ENCODE measurements at regions not wholly inside any gene's neighbourhood (a gene's known extent, or its start where the extent isn't known, plus 50 kb on each side); places are given as distances from the start of the nearest gene placed in this dataset.

DNA sequence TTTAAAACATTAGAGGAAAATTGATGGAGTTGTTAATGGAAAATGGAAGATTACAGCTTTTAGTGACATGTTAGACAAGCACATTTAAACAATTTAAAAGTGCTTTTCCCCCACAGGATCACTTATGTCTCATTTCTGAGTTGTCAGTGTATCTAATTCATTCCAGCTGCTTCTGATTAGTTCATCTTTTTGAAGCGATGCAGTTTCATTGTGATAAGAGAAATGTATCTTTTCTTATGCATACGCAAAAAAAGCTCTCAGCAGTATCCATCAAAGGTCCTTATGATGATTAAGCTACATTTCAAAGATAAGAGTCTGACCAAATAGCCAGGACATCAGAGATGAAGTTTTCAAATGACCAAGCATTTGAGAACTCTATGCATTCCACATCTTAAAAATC, 572.6 kb upstream of the SYNCRIP start:
- H4K20me1 ChIP-seq (ENCODE audit: control insufficient read depth, extremely low read depth, insufficient read depth, low read length): no peaks in the 10 kb centered on the region
- no peak for DNase-seq (ENCODE audit: low read depth in 2 of 2)
- H3K79me2 ChIP-seq (ENCODE audit: control insufficient read depth, insufficient read depth, low read length): no peaks in the 10 kb centered on the region
- H3K9ac ChIP-seq (ENCODE audit: insufficient read depth, low read length): no peak overlapping the region
- TF ChIP-seq EZH2 (IDR thresholded peaks at IDR 0.05; ENCODE audit: low read length, missing control alignments): no peak
- TF ChIP-seq, protein P1, sequence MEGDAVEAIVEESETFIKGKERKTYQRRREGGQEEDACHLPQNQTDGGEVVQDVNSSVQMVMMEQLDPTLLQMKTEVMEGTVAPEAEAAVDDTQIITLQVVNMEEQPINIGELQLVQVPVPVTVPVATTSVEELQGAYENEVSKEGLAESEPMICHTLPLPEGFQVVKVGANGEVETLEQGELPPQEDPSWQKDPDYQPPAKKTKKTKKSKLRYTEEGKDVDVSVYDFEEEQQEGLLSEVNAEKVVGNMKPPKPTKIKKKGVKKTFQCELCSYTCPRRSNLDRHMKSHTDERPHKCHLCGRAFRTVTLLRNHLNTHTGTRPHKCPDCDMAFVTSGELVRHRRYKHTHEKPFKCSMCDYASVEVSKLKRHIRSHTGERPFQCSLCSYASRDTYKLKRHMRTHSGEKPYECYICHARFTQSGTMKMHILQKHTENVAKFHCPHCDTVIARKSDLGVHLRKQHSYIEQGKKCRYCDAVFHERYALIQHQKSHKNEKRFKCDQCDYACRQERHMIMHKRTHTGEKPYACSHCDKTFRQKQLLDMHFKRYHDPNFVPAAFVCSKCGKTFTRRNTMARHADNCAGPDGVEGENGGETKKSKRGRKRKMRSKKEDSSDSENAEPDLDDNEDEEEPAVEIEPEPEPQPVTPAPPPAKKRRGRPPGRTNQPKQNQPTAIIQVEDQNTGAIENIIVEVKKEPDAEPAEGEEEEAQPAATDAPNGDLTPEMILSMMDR (conservative IDR thresholded peaks at IDR 0.05 in 1 of 2, IDR thresholded peaks at IDR 0.05 in 1 of 2; ENCODE audit: low read depth in 1 of 2, low read length in 2 of 2): no peak
- H3K27ac ChIP-seq (ENCODE audit: insufficient read depth, low read length): no peak overlapping the region
- H3K4me1 ChIP-seq (ENCODE audit: control insufficient read depth, extremely low read depth, insufficient read depth, low read length): no peaks in the 10 kb centered on the region
- H3K36me3 ChIP-seq (ENCODE audit: control insufficient read depth, insufficient read depth, low read length): no peaks in the 10 kb centered on the region
- H2AFZ ChIP-seq (ENCODE audit: low read length): no peak overlapping the region
- no peaks in the 10 kb centered on the region for H3K9me3 ChIP-seq (ENCODE audit: control insufficient read depth, insufficient read depth, low read depth, low read length)
- no peaks in the 10 kb centered on the region for H3K27me3 ChIP-seq (ENCODE audit: control insufficient read depth, insufficient read depth, low read length)
- H3K4me2 ChIP-seq (ENCODE audit: extremely low read depth, insufficient read depth, low read length): no peak overlapping the region
- H3K4me3 ChIP-seq (replicated peaks in 1 of 4; ENCODE audit: control extremely low read depth in 1 of 4, insufficient read depth in 1 of 4, low read depth in 3 of 4, low read length in 4 of 4): no peak overlapping the region

- no peaks in the 10 kb centered on the region for H3K4me1 ChIP-seq (ENCODE audit: control insufficient read depth, extremely low read depth, insufficient read depth, low read length)
- H3K9me3 ChIP-seq (ENCODE audit: control insufficient read depth, insufficient read depth, low read depth, low read length): no peaks in the 10 kb centered on the region
- H3K4me3 ChIP-seq (replicated peaks in 1 of 4; ENCODE audit: control extremely low read depth in 1 of 4, insufficient read depth in 1 of 4, low read depth in 3 of 4, low read length in 4 of 4): no peak overlapping the region
- no peak for DNase-seq (ENCODE audit: low read depth in 2 of 2)
- no peaks in the 10 kb centered on the region for H4K20me1 ChIP-seq (ENCODE audit: control insufficient read depth, extremely low read depth, insufficient read depth, low read length)
- no peak overlapping the region for H3K9ac ChIP-seq (ENCODE audit: insufficient read depth, low read length)
- no peaks in the 10 kb centered on the region for H3K36me3 ChIP-seq (ENCODE audit: control insufficient read depth, insufficient read depth, low read length)
- no peak overlapping the region for H3K27ac ChIP-seq (ENCODE audit: insufficient read depth, low read length)
- no peaks in the 10 kb centered on the region for H3K79me2 ChIP-seq (ENCODE audit: control insufficient read depth, insufficient read depth, low read length)
- no peaks in the 10 kb centered on the region for H3K27me3 ChIP-seq (ENCODE audit: control insufficient read depth, insufficient read depth, low read length)
- no peak for TF ChIP-seq EZH2 (IDR thresholded peaks at IDR 0.05; ENCODE audit: low read length, missing control alignments)
- TF ChIP-seq, protein P1 (conservative IDR thresholded peaks at IDR 0.05 in 1 of 2, IDR thresholded peaks at IDR 0.05 in 1 of 2; ENCODE audit: low read depth in 1 of 2, low read length in 2 of 2): no peak
- H3K4me2 ChIP-seq (ENCODE audit: extremely low read depth, insufficient read depth, low read length): no peak overlapping the region
- no peak overlapping the region for H2AFZ ChIP-seq (ENCODE audit: low read length)
These were observed 563.3 kb upstream of the SYNCRIP start for GRCh38 chr6:86205980-86206379.

- no peaks in the 10 kb centered on the region for H3K36me3 ChIP-seq (ENCODE audit: control insufficient read depth, insufficient read depth, low read length)
These were observed 560.4 kb upstream of the SYNCRIP start for GRCh38 chr6:86203044-86203443.

More at GRCh38 chr6:86203044-86203443, 560.4 kb upstream of the SYNCRIP start:
- TF ChIP-seq, protein P1 (conservative IDR thresholded peaks at IDR 0.05 in 1 of 2, IDR thresholded peaks at IDR 0.05 in 1 of 2; ENCODE audit: low read depth in 1 of 2, low read length in 2 of 2): no peak
- TF ChIP-seq EZH2 (IDR thresholded peaks at IDR 0.05; ENCODE audit: low read length, missing control alignments): no peak
- H3K9me3 ChIP-seq (ENCODE audit: control insufficient read depth, insufficient read depth, low read depth, low read length): no peaks in the 10 kb centered on the region
- no peak overlapping the region for H3K4me3 ChIP-seq (replicated peaks in 1 of 4; ENCODE audit: control extremely low read depth in 1 of 4, insufficient read depth in 1 of 4, low read depth in 3 of 4, low read length in 4 of 4)
- no peak overlapping the region for H3K9ac ChIP-seq (ENCODE audit: insufficient read depth, low read length)
- no peaks in the 10 kb centered on the region for H3K79me2 ChIP-seq (ENCODE audit: control insufficient read depth, insufficient read depth, low read length)
- no peak overlapping the region for H3K27ac ChIP-seq (ENCODE audit: insufficient read depth, low read length)
- H3K27me3 ChIP-seq (ENCODE audit: control insufficient read depth, insufficient read depth, low read length): no peaks in the 10 kb centered on the region
- no peak for DNase-seq (ENCODE audit: low read depth in 2 of 2)
- H3K4me1 ChIP-seq (ENCODE audit: control insufficient read depth, extremely low read depth, insufficient read depth, low read length): no peaks in the 10 kb centered on the region
- no peaks in the 10 kb centered on the region for H4K20me1 ChIP-seq (ENCODE audit: control insufficient read depth, extremely low read depth, insufficient read depth, low read length)
- no peak overlapping the region for H3K4me2 ChIP-seq (ENCODE audit: extremely low read depth, insufficient read depth, low read length)
- H2AFZ ChIP-seq (ENCODE audit: low read length): no peak overlapping the region

All from fibroblast of lung (primary cell).